Fibroblast of lung (primary cell): ENCODE measurements at regions not wholly inside any gene's neighbourhood (a gene's known extent, or its start where the extent isn't known, plus 50 kb on each side); places are given as distances from the start of the nearest gene placed in this dataset.

ENCODE experiments used
- DNase-seq, 2 donors: peaks; one replicate each; pipeline versions ENCODE4 v3.0.0 to v3.0.0-alpha.2; 2010; ENCODE audit warnings: low read depth in 2 of 2
- H2AFZ ChIP-seq: 2 replicates; pipeline ENCODE4 v1.5.1; 2012; ENCODE audit warnings: low read length, control low read depth, inconsistent platforms
- H3K27ac ChIP-seq: 2 replicates; pipeline ENCODE4 v1.5.1; 2011; ENCODE audit warnings: low read length, control low read depth; ENCODE audit not compliant: insufficient read depth
- H3K27me3 ChIP-seq: 2 replicates; pipeline ENCODE4 v1.5.1; 2011; ENCODE audit warnings: mild to moderate bottlenecking, low read length; ENCODE audit not compliant: control insufficient read depth, insufficient read depth
- H3K36me3 ChIP-seq: 2 replicates; pipeline ENCODE4 v1.5.1; 2011; ENCODE audit warnings: low read length; ENCODE audit not compliant: control insufficient read depth, insufficient read depth
- H3K4me1 ChIP-seq: 2 replicates; pipeline ENCODE4 v1.5.1; 2011; ENCODE audit warnings: low read length; ENCODE audit not compliant: control insufficient read depth, insufficient read depth; ENCODE audit errors: extremely low read depth
- H3K4me2 ChIP-seq: 2 replicates; pipeline ENCODE4 v1.5.1; 2011; ENCODE audit warnings: low read length, control low read depth; ENCODE audit not compliant: insufficient read depth; ENCODE audit errors: extremely low read depth
- H3K4me3 ChIP-seq, 4 experiments: fragments of 200-600 bp in 1 of 4; sonication (generic) in 1 of 4; replicated peaks in 1 of 4; 2 replicates each; pipeline ENCODE4 v1.5.1; 2011 to 2016; ENCODE audit warnings: low read length in 4 of 4, low read depth in 3 of 4, mild to moderate bottlenecking in 3 of 4, control low read depth in 2 of 4, inconsistent platforms in 1 of 4, mixed read lengths in 1 of 4; ENCODE audit not compliant: insufficient read depth in 1 of 4; ENCODE audit errors: control extremely low read depth in 1 of 4
- H3K79me2 ChIP-seq: 2 replicates; pipeline ENCODE4 v1.5.1; 2012; ENCODE audit warnings: mild to moderate bottlenecking, low read length, inconsistent platforms; ENCODE audit not compliant: control insufficient read depth, insufficient read depth
- H3K9ac ChIP-seq: 2 replicates; pipeline ENCODE4 v1.5.1; 2011; ENCODE audit warnings: mild to moderate bottlenecking, low read length, control low read depth; ENCODE audit not compliant: insufficient read depth
- H3K9me3 ChIP-seq: 2 replicates; pipeline ENCODE4 v1.5.1; 2012; ENCODE audit warnings: low read depth, low read length; ENCODE audit not compliant: control insufficient read depth, insufficient read depth
- H4K20me1 ChIP-seq: 2 replicates; pipeline ENCODE4 v1.5.1; 2011; ENCODE audit warnings: low read length; ENCODE audit not compliant: control insufficient read depth, insufficient read depth; ENCODE audit errors: extremely low read depth
- CTCF ChIP-seq, 2 donors: IDR thresholded peaks in 1 of 2; conservative IDR thresholded peaks in 1 of 2; 1 replicate in 1 of 2; 2 replicates in 1 of 2; pipeline ENCODE4 v1.5.1; 2011 to 2012; ENCODE audit warnings: low read length in 2 of 2, control low read depth in 1 of 2, inconsistent platforms in 1 of 2, low read depth in 1 of 2, mild to moderate bottlenecking in 1 of 2
- EZH2 ChIP-seq: IDR thresholded peaks from 2 replicates; pipeline ENCODE4 v1.5.1; 2012; ENCODE audit warnings: low read length, control low read depth, mild to moderate bottlenecking; ENCODE audit errors: missing control alignments

- DNase-seq, result peak in 1 of 2 donors; percentile 6
- H3K9ac ChIP-seq, result no peak overlapping the region
- no peak overlapping the region for H2AFZ ChIP-seq
- no peak overlapping the region for H3K4me3 ChIP-seq
- no peak overlapping the region for H3K4me2 ChIP-seq
- no peaks in the 10 kb centered on the region for H3K36me3 ChIP-seq
- H3K4me1 ChIP-seq, result no peaks in the 10 kb centered on the region
- H3K27me3 ChIP-seq, result no peaks in the 10 kb centered on the region
- H3K79me2 ChIP-seq, result no peaks in the 10 kb centered on the region
- no peak for TF ChIP-seq EZH2
- TF ChIP-seq CTCF (conservative IDR thresholded peaks at IDR 0.05 in 1 of 2, IDR thresholded peaks at IDR 0.05 in 1 of 2; ENCODE audit: low read depth in 1 of 2, low read length in 2 of 2), result no peak
- no peak overlapping the region for H3K27ac ChIP-seq
- no peaks in the 10 kb centered on the region for H4K20me1 ChIP-seq
- no peaks in the 10 kb centered on the region for H3K9me3 ChIP-seq
Measured at GRCh38 chr3:34268032-34268709, 469.7 kb downstream of the PDCD6IP start.

- DNase-seq, result no peak
- no peak overlapping the region for H2AFZ ChIP-seq
- H3K4me1 ChIP-seq, result no peaks in the 10 kb centered on the region
- H3K4me2 ChIP-seq, result no peak overlapping the region
- H3K79me2 ChIP-seq, result no peaks in the 10 kb centered on the region
- H4K20me1 ChIP-seq, result no peaks in the 10 kb centered on the region
- no peaks in the 10 kb centered on the region for H3K36me3 ChIP-seq
- H3K27me3 ChIP-seq, result no peaks in the 10 kb centered on the region
- no peak overlapping the region for H3K4me3 ChIP-seq
- H3K9ac ChIP-seq, result no peak overlapping the region
- no peak overlapping the region for H3K27ac ChIP-seq
- no peak for TF ChIP-seq EZH2
- no peak for TF ChIP-seq CTCF (conservative IDR thresholded peaks at IDR 0.05 in 1 of 2, IDR thresholded peaks at IDR 0.05 in 1 of 2; ENCODE audit: low read depth in 1 of 2, low read length in 2 of 2)
- no peaks in the 10 kb centered on the region for H3K9me3 ChIP-seq
Measured at GRCh38 chr3:34275811-34276210, 477.4 kb downstream of the PDCD6IP start.

- no peaks in the 10 kb centered on the region for H3K27me3 ChIP-seq
- H3K4me1 ChIP-seq, result no peaks in the 10 kb centered on the region
- H3K9me3 ChIP-seq, result no peaks in the 10 kb centered on the region
- H4K20me1 ChIP-seq, result no peaks in the 10 kb centered on the region
- no peaks in the 10 kb centered on the region for H3K79me2 ChIP-seq
- H3K36me3 ChIP-seq, result no peaks in the 10 kb centered on the region
- no peak overlapping the region for H3K27ac ChIP-seq
- no peak for DNase-seq
- TF ChIP-seq EZH2 (no peak), CTCF (conservative IDR thresholded peaks at IDR 0.05 in 1 of 2, IDR thresholded peaks at IDR 0.05 in 1 of 2; ENCODE audit: low read depth in 1 of 2, low read length in 2 of 2) (no peak)
- H3K4me3 ChIP-seq, result no peak overlapping the region
- no peak overlapping the region for H2AFZ ChIP-seq
- no peak overlapping the region for H3K9ac ChIP-seq
- no peak overlapping the region for H3K4me2 ChIP-seq
Measured at GRCh38 chr3:34276342-34276741, 477.9 kb downstream of the PDCD6IP start.
